GM12892 (cell line): ENCODE measurements at regions not wholly inside any gene's neighbourhood (a gene's known extent, or its start where the extent isn't known, plus 50 kb on each side); places are given as distances from the start of the nearest gene placed in this dataset.

Experiments
- POLR2AphosphoS5 ChIP-seq: IDR thresholded peaks from 2 replicates; pipeline ENCODE4 v1.6.1; 2011; ENCODE audit warnings: low read depth, low read length, control low read depth
- TAF1 ChIP-seq: IDR thresholded peaks from 2 replicates; pipeline ENCODE4 v1.6.1; 2011; ENCODE audit warnings: low read depth, mild to moderate bottlenecking, control low read depth, low read length, borderline replicate concordance

- TF ChIP-seq POLR2AphosphoS5, result no peak
- TF ChIP-seq TAF1, result no peak
Measured at GRCh38 chr4:67201334-67201733, 344.0 kb downstream of the CENPC start.
